TTC549 (cell line): ENCODE measurements at regions not wholly inside any gene's neighbourhood (a gene's known extent, or its start where the extent isn't known, plus 50 kb on each side); places are given as distances from the start of the nearest gene placed in this dataset.
"Not testable (repeated sequence)": the region's sequence is repeated elsewhere in the genome, so short reads cannot be mapped to it uniquely, and the experiment has no call there.

ENCODE experiments used
- FAIRE-seq: peaks from 2 replicates; lab custom pipeline; 2012; peaks lifted over from hg19 to GRCh38; lab: Jason Lieb, UNC

- no peak for FAIRE-seq
Observed at GRCh38 chr2:7646024-7646423, 728.8 kb downstream of the RNF144A start.

GRCh38 chr2:7646661-7647060, 729.4 kb downstream of the RNF144A start:
- FAIRE-seq: no peak

DNA sequence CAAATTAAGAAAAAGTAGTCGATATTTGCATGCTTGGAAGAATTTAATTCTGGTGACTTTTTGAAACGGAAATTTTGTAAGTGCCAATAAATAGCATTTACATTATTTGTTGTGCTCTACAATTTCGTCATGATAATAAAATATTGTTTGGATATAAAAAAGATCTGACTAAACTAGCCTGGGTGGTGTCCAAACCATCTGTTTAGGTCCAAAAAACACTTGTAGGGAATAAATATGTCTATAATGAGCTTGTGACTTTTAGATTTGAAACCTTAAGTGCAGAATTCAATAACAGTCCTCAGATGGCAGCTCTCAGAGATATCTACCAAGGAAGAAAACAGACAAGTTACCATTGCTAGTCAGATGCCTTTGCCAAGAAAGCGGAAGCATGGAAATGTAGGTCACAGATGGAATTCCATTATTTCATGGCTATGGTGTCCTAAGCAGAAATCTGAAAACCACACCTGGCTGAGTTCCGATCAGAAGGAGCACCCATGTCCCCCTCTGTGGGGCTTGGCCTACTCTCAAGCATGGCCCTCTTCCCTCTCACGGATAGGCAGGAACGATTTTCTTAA, 731.1 kb downstream of the RNF144A start:
- FAIRE-seq: no peak

DNA sequence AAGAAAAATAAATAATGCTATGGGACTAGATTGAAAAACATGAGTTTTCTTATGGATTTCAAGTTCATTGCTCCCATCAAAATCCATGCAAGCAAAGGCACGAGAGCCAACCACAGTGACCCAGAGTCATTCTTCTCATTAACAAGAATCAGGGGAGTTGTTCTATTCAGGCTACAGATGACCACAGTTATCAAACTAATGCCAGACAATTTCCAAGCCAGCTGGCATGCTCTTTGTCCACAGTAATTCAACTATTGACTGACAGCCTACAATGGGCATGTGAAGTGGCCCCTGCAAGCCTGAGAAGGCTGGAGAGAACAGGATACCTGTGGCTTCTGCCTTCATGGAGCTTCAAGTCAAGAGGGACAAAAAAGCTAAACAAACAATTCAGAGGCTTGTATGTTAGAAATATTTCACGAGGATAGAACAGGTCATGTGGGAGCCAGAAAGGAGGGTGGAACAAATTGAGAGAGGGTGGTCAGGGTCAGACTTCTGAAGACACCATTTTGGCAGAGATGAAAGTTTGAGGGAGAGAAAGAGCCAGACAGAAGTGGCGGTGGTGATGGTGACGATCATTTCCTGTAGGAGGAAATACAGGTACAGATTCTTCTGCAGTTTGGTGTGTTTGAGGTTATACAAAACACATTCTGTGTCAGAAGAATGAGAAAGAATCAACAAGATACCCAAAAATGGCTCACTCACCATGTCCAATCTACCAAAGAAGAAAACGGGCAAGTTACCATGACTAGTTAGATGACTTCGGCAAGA, 732.4 kb downstream of the RNF144A start:
- no peak for FAIRE-seq

GRCh38 chr2:7653617-7654016, 736.4 kb downstream of the RNF144A start:
- FAIRE-seq: no peak

DNA sequence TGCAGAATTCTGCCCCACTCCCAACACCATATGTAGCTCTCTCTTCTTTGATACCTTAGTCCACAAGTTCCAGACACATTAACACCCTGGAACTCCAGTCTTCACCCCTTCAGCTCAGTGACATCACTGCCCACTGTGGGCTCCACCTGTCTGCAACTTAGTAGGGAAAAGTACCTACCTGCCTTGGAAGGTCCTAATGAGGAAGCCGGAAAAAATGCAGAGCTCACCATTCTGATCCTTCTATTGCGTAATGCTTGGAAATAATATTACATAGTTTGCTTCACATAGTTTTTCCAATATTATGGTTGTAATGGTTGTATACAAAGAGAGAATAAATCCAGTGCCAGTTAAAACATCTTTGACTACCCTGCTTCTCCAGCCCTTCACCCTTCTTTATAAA, 738.4 kb downstream of the RNF144A start:
- no peak for FAIRE-seq

- not testable (repeated sequence) for FAIRE-seq
Observed at GRCh38 chr2:7657526-7657925, 740.3 kb downstream of the RNF144A start.

GRCh38 chr2:7658486-7658885, 741.3 kb downstream of the RNF144A start:
- no peak for FAIRE-seq

DNA sequence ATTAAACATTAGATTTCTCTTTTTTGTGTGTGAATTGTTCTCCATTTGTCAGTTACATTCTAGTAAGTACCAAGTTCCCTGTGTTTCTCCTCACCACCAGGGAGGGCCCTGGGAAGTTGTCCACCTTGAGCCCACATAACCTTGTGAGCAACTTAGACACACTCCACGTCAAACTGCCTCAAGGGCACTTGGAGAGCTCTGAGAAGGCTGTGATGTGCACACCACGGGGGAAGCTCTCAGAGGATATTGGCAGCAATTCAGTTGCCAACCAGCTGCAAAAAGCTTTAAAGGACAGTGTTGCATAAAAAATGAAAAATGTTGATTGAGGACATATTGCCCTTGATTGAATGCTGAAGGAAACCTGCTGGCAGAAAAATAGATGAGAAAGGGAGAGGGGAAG, 743.6 kb downstream of the RNF144A start:
- FAIRE-seq: no peak

DNA sequence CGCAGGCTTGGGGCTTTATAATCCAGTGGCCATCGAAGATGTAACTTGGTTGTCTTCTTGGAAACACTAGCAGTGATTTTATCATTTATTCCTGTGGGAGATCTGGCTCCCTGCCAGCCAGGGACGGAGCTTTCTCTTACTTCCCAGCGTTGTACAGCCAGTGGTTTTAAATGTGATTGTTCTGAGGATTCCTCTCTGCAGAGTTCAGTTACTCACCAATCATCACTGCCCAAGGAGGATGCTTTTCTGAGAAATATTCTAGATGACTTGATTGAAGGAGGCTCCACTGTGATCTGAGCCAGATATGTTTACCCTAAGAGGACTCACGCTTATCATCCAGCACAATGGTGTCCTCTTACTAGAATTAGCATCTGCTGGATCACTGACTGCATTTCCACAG, 744.3 kb downstream of the RNF144A start:
- no peak for FAIRE-seq

DNA sequence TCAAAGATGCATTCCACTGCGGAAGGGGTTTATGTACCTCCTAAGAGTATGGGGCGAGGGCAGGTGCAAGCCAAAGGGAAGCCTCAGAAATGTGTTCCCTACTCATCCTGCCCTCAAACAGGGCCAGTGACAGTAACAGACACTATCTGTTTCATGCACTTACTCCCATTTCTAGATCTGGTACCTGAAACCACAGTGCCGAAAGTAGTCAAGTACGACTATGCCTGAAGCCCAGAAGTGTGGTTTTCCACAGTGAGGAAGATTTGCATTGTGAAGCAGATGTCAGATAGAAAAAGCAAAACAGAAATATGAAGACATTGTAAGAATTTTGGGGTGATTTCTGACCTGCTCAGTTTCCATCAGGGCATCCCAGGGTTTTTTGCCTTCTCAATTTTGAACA, 748.7 kb downstream of the RNF144A start:
- no peak for FAIRE-seq

GRCh38 chr2:7666596-7667259, 749.5 kb downstream of the RNF144A start:
- FAIRE-seq: no peak

DNA sequence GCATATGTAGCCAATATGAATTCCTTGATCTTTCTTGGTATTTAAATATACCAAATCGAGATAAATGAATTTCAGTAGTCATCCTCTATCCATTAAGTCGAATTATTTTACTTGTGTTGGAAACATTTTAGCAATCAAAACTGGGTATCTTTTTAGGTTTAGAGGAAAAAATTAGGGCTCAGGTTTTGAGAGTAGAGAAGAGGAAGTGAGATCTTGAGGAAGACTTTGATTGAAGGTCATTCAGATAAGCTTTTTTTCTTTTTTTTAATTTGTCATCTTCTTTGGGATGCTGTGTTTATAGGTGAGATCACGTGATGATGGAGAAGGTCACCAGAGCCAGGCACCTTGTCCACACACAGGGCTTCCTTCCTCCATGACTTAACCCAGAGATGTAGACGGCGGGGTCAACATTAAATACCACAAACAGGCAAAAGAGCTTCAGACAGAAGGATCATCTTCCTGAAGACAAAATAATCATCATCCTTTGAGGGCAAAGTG, 750.1 kb downstream of the RNF144A start:
- no peak for FAIRE-seq

GRCh38 chr2:7670905-7671641, 753.9 kb downstream of the RNF144A start:
- FAIRE-seq: no peak

- FAIRE-seq: peak; percentile 77
Observed at GRCh38 chr2:7672027-7672684, 754.9 kb downstream of the RNF144A start.

DNA sequence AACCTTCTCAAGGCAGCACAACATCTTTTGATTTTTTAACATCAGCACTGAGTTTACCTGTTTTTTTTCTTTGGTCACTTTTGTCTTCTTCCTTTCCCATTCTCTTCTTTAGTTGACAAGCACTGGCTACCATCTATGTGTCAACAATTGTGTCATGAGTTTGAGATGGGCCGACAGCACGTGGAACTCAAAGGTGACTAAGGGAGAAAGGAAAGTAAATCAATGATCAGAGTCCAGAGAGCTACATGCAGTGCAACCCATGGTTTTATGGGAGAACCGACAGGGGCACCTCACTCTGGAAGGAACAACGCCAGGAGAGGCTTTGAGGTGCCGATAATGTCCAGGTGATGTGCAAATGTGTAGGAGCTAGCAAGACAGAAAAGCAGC, 755.5 kb downstream of the RNF144A start:
- FAIRE-seq: no peak

GRCh38 chr2:7673101-7673500, 755.9 kb downstream of the RNF144A start:
- no peak for FAIRE-seq

DNA sequence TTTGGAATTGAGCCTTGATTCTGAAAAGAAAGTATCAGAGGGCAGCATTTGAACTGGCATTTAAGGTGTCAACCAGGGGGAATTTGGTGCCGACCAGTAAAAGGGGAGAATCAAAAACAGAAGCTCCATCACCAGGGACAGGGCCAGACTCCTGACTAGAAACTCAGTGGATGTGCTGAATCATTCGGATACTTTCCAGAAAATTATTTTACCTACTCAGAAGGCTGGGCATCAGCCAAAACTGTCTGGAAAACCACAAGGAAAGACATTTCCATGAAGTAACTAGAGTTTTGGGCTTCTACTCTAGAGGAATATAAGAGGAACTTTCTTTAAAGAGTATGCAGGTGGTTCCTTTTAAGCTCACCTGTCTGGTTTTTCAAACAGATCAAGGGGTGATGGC, 756.6 kb downstream of the RNF144A start:
- FAIRE-seq: no peak

DNA sequence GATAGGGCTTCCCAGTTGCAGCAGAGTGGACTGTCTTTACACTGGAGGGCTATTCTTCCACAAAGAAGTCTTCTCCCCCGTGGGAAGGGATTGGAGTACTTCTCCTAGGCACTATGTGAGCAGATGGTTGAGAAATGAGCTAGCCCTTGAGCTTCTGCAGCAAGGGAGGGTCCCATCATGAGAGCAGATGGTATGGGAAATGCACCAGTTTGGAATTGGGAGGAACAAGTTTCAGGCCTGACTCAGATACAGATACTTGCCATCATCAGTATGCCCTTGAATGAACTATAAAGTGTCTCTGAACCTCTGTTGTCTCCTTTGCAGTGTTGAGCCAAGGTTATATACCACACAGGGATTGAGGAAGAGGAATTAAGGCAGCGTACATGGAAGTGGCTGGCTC, 757.4 kb downstream of the RNF144A start:
- FAIRE-seq: no peak

- FAIRE-seq: no peak
Observed at GRCh38 chr2:7676714-7677113, 759.5 kb downstream of the RNF144A start.

DNA sequence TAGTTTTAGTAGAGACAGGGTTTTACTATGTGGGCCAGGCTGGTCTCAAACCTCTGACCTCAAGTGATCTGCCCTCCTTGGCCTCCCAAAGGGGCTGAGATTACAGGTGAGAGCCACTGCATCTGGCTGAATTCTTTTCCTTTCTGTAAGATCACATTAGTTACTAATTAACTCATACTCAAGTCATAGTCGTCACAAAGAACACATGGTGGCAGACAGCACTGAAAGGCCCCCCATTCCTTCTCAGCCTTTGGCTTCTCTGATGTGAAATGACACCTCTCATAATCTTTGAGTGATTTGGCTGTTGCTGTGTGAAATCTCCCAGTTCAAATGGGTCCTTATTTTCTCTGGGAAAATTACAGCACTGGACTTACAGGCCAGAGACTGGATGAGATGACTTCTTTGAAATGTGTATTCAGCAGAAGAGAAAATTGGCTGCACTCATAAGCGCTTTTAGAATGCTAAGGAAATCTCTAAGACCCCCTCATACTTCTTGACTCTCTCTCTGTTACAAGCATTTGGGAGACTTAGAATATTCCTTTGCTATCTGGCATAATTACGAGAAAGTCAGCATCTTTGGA, 764.8 kb downstream of the RNF144A start:
- no peak for FAIRE-seq

GRCh38 chr2:7683196-7683595, 766.0 kb downstream of the RNF144A start:
- no peak for FAIRE-seq
